ENCODE measurements at regions not wholly inside any gene's neighbourhood (a gene's known extent, or its start where the extent isn't known, plus 50 kb on each side); places are given as distances from the start of the nearest gene placed in this dataset.

- no peak for DNase-seq (ENCODE audit: low spot score)
- Histone ChIP-seq H3K4me3 (no peak overlapping the region), H3K27ac (no peak overlapping the region), H3K27me3 (replicated peaks; ENCODE audit: insufficient read depth) (no peaks in the 10 kb centered on the region), H3K4me1 (ENCODE audit: control insufficient read depth in 1 of 2, low read depth in 2 of 2) (no peaks in the 10 kb centered on the region), H3K36me3 (no peaks in the 10 kb centered on the region), H3K9me3 (no peaks in the 10 kb centered on the region)
- TF ChIP-seq CTCF (IDR thresholded peaks at IDR 0.05), result no peak
- ATAC-seq (ENCODE audit: insufficient number of reproducible peaks, low FRiP score, low read depth), result no peak
These were observed 202.8 kb upstream of the SALL3 start for GRCh38 chr18:78776706-78777285.

DNA sequence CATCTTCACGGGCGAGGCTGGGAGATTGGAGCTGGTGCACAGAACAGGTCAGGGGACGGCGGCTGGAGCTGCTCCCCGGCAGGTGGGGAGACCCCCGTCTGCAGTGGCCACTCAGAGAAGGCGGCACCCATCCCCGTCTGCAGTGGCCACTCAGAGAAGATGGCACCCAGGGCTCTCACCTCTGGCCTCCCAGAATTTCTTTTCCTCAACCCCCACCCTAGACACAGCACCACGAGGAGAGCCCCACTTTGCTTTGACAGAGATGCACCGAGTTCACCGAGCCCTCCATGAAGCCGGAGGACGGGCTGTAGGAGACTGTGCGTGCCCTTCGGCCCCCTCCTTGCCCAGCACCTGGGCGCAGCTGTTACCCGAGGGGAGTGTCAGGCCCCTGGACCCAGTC, 201.6 kb upstream of the SALL3 start:
- H3K27me3 ChIP-seq (replicated peaks; ENCODE audit: insufficient read depth), result no peaks in the 10 kb centered on the region
- H3K4me1 ChIP-seq (ENCODE audit: control insufficient read depth in 1 of 2, low read depth in 2 of 2), result no peaks in the 10 kb centered on the region
- ATAC-seq (ENCODE audit: insufficient number of reproducible peaks, low FRiP score, low read depth) (no peak), DNase-seq (ENCODE audit: low spot score) (no peak)
- no peak overlapping the region for H3K4me3 ChIP-seq
- TF ChIP-seq CTCF (IDR thresholded peaks at IDR 0.05), result no peak
- H3K36me3 ChIP-seq, result no peaks in the 10 kb centered on the region
- H3K9me3 ChIP-seq, result no peaks in the 10 kb centered on the region
- H3K27ac ChIP-seq, result no peak overlapping the region

- Histone ChIP-seq H3K27ac (no peak overlapping the region), H3K27me3 (replicated peaks; ENCODE audit: insufficient read depth) (no peaks in the 10 kb centered on the region), H3K9me3 (no peaks in the 10 kb centered on the region), H3K4me3 (no peak overlapping the region), H3K36me3 (no peaks in the 10 kb centered on the region), H3K4me1 (ENCODE audit: control insufficient read depth in 1 of 2, low read depth in 2 of 2) (no peaks in the 10 kb centered on the region)
- no peak for DNase-seq (ENCODE audit: low spot score)
- no peak for ATAC-seq (ENCODE audit: insufficient number of reproducible peaks, low FRiP score, low read depth)
- no peak for TF ChIP-seq CTCF (IDR thresholded peaks at IDR 0.05)
These were observed 201.0 kb upstream of the SALL3 start for GRCh38 chr18:78778651-78779050.

GRCh38 chr18:78779996-78780718, 199.5 kb upstream of the SALL3 start:
- no peak for ATAC-seq (ENCODE audit: insufficient number of reproducible peaks, low FRiP score, low read depth)
- Histone ChIP-seq H3K27ac (no peak overlapping the region), H3K27me3 (replicated peaks; ENCODE audit: insufficient read depth) (no peaks in the 10 kb centered on the region), H3K4me1 (ENCODE audit: control insufficient read depth in 1 of 2, low read depth in 2 of 2) (no peaks in the 10 kb centered on the region), H3K4me3 (no peak overlapping the region), H3K36me3 (no peaks in the 10 kb centered on the region), H3K9me3 (no peaks in the 10 kb centered on the region)
- DNase-seq (ENCODE audit: low spot score), result no peak
- TF ChIP-seq CTCF (IDR thresholded peaks at IDR 0.05), result no peak

- Histone ChIP-seq H3K36me3 (no peaks in the 10 kb centered on the region), H3K27me3 (replicated peaks; ENCODE audit: insufficient read depth) (no peaks in the 10 kb centered on the region), H3K4me1 (ENCODE audit: control insufficient read depth in 1 of 2, low read depth in 2 of 2) (no peaks in the 10 kb centered on the region), H3K4me3 (no peak overlapping the region), H3K9me3 (no peaks in the 10 kb centered on the region), H3K27ac (no peak overlapping the region)
- ATAC-seq (ENCODE audit: insufficient number of reproducible peaks, low FRiP score, low read depth) (no peak), DNase-seq (ENCODE audit: low spot score) (no peak)
- TF ChIP-seq CTCF (IDR thresholded peaks at IDR 0.05), result no peak
These were observed 198.7 kb upstream of the SALL3 start for GRCh38 chr18:78780719-78781600.
